Adrenal gland (tissue), 5 donors: ENCODE measurements at regions not wholly inside any gene's neighbourhood (a gene's known extent, or its start where the extent isn't known, plus 50 kb on each side); places are given as distances from the start of the nearest gene placed in this dataset.
"Not testable (repeated sequence)": the region's sequence is repeated elsewhere in the genome, so short reads cannot be mapped to it uniquely, and the experiment has no call there.

Experiments used
- CTCF ChIP-seq, 6 experiments: fragments of 450-650 bp in 4 of 6; fragments of 200-600 bp in 2 of 6; sonication (generic) in 1 of 6; IDR thresholded peaks; 1 replicate in 5 of 6; 2 replicates in 1 of 6; pipeline versions ENCODE4 v1.5.1 to v1.8.0; 2016 to 2021; ENCODE audit warnings: antibody characterized with exemption in 6 of 6, mild to moderate bottlenecking in 2 of 6, moderate library complexity in 1 of 6
- POLR2A ChIP-seq, 2 donors: fragments of 450-650 bp; IDR thresholded peaks; one replicate each; pipeline ENCODE4 v1.6.1; 2017; ENCODE audit warnings: antibody characterized with exemption in 2 of 2, mild to moderate bottlenecking in 2 of 2, moderate library complexity in 1 of 2
- donor health status: DM: no; HTN: no; CAD: no.

- not testable (repeated sequence) for TF ChIP-seq CTCF, POLR2A (IDR thresholded peaks at IDR 0.05)
Measured at GRCh38 chr16:47897105-47897504, 258.7 kb downstream of the ABCC12 start.
